ENCODE measurements at regions not wholly inside any gene's neighbourhood (a gene's known extent, or its start where the extent isn't known, plus 50 kb on each side); places are given as distances from the start of the nearest gene placed in this dataset.

- Histone ChIP-seq H3K36me3 (ENCODE audit: insufficient read depth, low read length) (no peaks in the 10 kb centered on the region), H4K20me1 (ENCODE audit: insufficient read depth, low read length) (peaks cover 4% of the 10 kb centered on the region; the same call in 1 of the 2 replicates), H3K9ac (ENCODE audit: low read depth, low read length) (no peak overlapping the region), H3K27ac (ENCODE audit: low read length) (no peak overlapping the region), H2AFZ (ENCODE audit: low read depth, low read length) (no peak overlapping the region), H3K4me3 (ENCODE audit: low read depth in 1 of 2, low read length in 2 of 2) (no peak overlapping the region), H3K27me3 (ENCODE audit: insufficient read depth, low read length, poor library complexity) (no peaks in the 10 kb centered on the region), H3K4me2 (ENCODE audit: insufficient read depth, low read length) (no peak overlapping the region), H3K79me2 (ENCODE audit: insufficient read depth, low read length) (no peaks in the 10 kb centered on the region), H3K4me1 (ENCODE audit: insufficient read depth, low read length) (no peaks in the 10 kb centered on the region), H3K9me3 (ENCODE audit: insufficient read depth, low read length, severe bottlenecking) (no peaks in the 10 kb centered on the region)
- no peak for DNase-seq
- no peak for TF ChIP-seq EZH2 (IDR thresholded peaks at IDR 0.05; ENCODE audit: borderline replicate concordance, low read depth, low read length, severe bottlenecking)
- TF ChIP-seq CTCF (IDR thresholded peaks at IDR 0.05; ENCODE audit: borderline replicate concordance, extremely low read depth, low read length, poor library complexity, severe bottlenecking), result no peak
- no peak for ATAC-seq (ENCODE audit: insufficient read depth, low read depth)
These were observed 85.8 kb downstream of the RTL6 start for GRCh38 chr22:44412136-44412731.

GRCh38 chr22:44411226-44412135 is 86.6 kb downstream of the RTL6 start:
- TF ChIP-seq CTCF (IDR thresholded peaks at IDR 0.05; ENCODE audit: borderline replicate concordance, extremely low read depth, low read length, poor library complexity, severe bottlenecking) (no peak), EZH2 (IDR thresholded peaks at IDR 0.05; ENCODE audit: borderline replicate concordance, low read depth, low read length, severe bottlenecking) (no peak)
- no peak overlapping the region for H3K4me3 ChIP-seq (ENCODE audit: low read depth in 1 of 2, low read length in 2 of 2)
- no peak for DNase-seq
- H3K9ac ChIP-seq (ENCODE audit: low read depth, low read length), result no peak overlapping the region
- no peaks in the 10 kb centered on the region for H3K36me3 ChIP-seq (ENCODE audit: insufficient read depth, low read length)
- H2AFZ ChIP-seq (ENCODE audit: low read depth, low read length), result no peak overlapping the region
- H3K4me1 ChIP-seq (ENCODE audit: insufficient read depth, low read length), result no peaks in the 10 kb centered on the region
- H4K20me1 ChIP-seq (ENCODE audit: insufficient read depth, low read length), result peaks cover 4% of the 10 kb centered on the region; the same call in 1 of the 2 replicates
- H3K79me2 ChIP-seq (ENCODE audit: insufficient read depth, low read length), result no peaks in the 10 kb centered on the region
- ATAC-seq (ENCODE audit: insufficient read depth, low read depth), result no peak
- no peak overlapping the region for H3K27ac ChIP-seq (ENCODE audit: low read length)
- no peaks in the 10 kb centered on the region for H3K9me3 ChIP-seq (ENCODE audit: insufficient read depth, low read length, severe bottlenecking)
- H3K4me2 ChIP-seq (ENCODE audit: insufficient read depth, low read length), result no peak overlapping the region
- H3K27me3 ChIP-seq (ENCODE audit: insufficient read depth, low read length, poor library complexity), result no peaks in the 10 kb centered on the region

GRCh38 chr22:44410451-44410991 is 87.5 kb downstream of the RTL6 start:
- no peaks in the 10 kb centered on the region for H3K27me3 ChIP-seq (ENCODE audit: insufficient read depth, low read length, poor library complexity)
- DNase-seq (no peak), ATAC-seq (ENCODE audit: insufficient read depth, low read depth) (no peak)
- H3K9ac ChIP-seq (ENCODE audit: low read depth, low read length), result no peak overlapping the region
- no peaks in the 10 kb centered on the region for H3K9me3 ChIP-seq (ENCODE audit: insufficient read depth, low read length, severe bottlenecking)
- H3K4me2 ChIP-seq (ENCODE audit: insufficient read depth, low read length), result no peak overlapping the region
- no peak overlapping the region for H2AFZ ChIP-seq (ENCODE audit: low read depth, low read length)
- H3K4me1 ChIP-seq (ENCODE audit: insufficient read depth, low read length), result no peaks in the 10 kb centered on the region
- TF ChIP-seq EZH2 (IDR thresholded peaks at IDR 0.05; ENCODE audit: borderline replicate concordance, low read depth, low read length, severe bottlenecking), result no peak
- TF ChIP-seq CTCF (IDR thresholded peaks at IDR 0.05; ENCODE audit: borderline replicate concordance, extremely low read depth, low read length, poor library complexity, severe bottlenecking), result no peak
- no peak overlapping the region for H3K27ac ChIP-seq (ENCODE audit: low read length)
- H3K79me2 ChIP-seq (ENCODE audit: insufficient read depth, low read length), result no peaks in the 10 kb centered on the region
- H3K4me3 ChIP-seq (ENCODE audit: low read depth in 1 of 2, low read length in 2 of 2), result no peak overlapping the region
- peaks cover 4% of the 10 kb centered on the region; the same call in 1 of the 2 replicates for H4K20me1 ChIP-seq (ENCODE audit: insufficient read depth, low read length)
- no peaks in the 10 kb centered on the region for H3K36me3 ChIP-seq (ENCODE audit: insufficient read depth, low read length)
